ENCODE measurements at regions not wholly inside any gene's neighbourhood (a gene's known extent, or its start where the extent isn't known, plus 50 kb on each side); places are given as distances from the start of the nearest gene placed in this dataset.

DNA sequence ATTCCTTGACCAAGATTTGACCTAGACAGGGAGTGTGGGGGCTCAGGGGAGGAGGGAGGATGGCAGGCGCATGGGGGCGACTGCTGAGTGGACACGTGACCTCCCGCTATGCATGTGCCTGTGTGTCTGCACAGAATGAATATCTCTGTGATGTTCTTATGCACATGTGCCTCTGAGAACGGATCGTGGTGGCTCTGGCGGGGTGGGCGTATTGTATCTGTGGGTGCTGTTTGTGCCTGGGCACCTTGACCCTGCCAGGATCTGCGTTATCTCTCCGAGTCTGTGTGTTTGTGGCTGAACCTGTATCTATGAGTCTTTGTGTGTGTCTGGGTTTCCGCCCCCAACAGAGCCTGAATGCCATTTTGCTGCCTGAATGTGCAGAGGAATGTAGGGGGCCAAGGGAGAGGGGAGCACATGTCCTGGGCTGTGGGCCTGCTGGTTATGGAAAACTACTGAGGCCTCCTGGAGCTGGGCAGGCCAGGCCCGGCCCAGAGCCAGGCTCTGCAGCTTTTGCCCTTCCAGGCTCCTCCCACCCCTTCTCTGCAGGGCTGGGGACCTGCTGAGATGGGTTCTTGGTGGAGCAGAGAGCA lies 102.5 kb downstream of the EBNA1BP2 start:
- DNase-seq (ENCODE audit: extremely low read depth, low read depth): no peak

GRCh38 chr1:43068911-43069310 lies 103.2 kb downstream of the EBNA1BP2 start:
- no peak for TF ChIP-seq CTCF (IDR thresholded peaks at IDR 0.05; ENCODE audit: low read depth, low read length)
- no peak for DNase-seq (ENCODE audit: extremely low read depth, low read depth)

More for the DNA sequence above, 102.5 kb downstream of the EBNA1BP2 start:
- TF ChIP-seq CTCF (IDR thresholded peaks at IDR 0.05; ENCODE audit: low read depth, low read length): no peak

GRCh38 chr1:43067977-43068751 lies 103.9 kb downstream of the EBNA1BP2 start:
- DNase-seq (ENCODE audit: extremely low read depth, low read depth): no peak

DNA sequence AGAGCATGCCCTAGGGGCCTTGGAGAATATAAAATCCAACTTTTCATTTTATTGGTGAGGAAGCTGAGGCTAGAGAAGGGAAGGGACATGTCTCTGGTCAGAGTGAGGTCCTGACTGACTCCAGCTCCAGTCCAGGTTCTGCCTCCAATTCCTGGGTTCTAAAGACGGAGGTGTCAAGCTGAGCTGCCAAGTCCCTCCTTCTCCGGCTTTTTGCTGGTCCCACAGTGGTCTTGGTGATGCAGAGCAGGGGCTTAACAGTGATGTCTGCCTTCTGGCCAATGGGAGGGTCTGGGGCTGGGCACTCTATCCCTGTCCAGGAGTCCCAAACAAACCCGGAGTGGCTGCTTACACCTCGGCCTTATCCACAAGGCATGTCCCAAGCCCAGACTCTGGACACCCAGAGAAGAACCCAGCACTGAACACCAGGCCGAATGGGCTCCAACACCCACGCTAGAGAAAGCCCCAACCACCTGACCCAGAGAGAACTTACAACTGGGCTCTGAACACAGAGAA lies 104.8 kb downstream of the EBNA1BP2 start:
- no peak for TF ChIP-seq CTCF (IDR thresholded peaks at IDR 0.05; ENCODE audit: low read depth, low read length)
- DNase-seq (ENCODE audit: extremely low read depth, low read depth): no peak

More at GRCh38 chr1:43067977-43068751, 103.9 kb downstream of the EBNA1BP2 start:
- TF ChIP-seq CTCF (IDR thresholded peaks at IDR 0.05; ENCODE audit: low read depth, low read length): no peak

GRCh38 chr1:43066578-43066977 lies 105.5 kb downstream of the EBNA1BP2 start:
- DNase-seq (ENCODE audit: extremely low read depth, low read depth): no peak
- TF ChIP-seq CTCF (IDR thresholded peaks at IDR 0.05; ENCODE audit: low read depth, low read length): no peak

DNA sequence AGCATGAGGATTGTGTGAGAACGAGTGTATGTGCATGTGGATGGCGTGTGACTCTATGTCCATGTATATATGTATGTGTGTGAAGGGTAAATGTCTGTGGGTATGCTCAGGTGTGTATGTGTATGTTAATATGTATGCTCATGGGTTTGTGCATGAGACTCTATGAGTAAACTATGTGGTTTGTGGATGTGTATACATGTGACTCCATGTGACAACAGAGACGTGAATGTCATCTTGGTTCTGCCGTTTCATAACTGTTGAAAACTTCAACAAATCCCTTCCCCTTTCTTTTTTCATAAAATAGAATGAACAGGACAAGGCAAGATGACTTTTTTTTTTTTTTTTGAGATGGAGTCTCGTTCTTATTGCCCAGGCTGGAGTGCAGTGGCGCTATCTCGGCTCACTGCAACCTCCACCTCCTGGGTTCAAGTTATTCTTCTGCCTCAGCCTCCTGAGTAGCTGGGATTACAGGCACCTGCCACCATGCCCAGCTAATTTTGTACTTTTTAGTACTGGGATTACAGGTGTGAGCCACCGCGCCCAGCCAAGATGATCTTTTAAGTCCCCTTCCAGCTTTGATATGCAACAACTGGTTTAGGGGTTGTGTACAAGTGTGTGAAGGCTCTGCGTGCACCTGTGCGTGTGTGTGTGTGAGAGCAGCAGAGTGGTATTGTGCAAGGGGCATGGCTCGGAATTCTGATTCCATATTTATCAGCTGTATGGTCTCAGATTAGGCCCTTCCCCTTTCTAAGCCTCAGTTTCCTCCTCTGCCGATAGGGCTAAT lies 106.3 kb downstream of the EBNA1BP2 start:
- no peak for TF ChIP-seq CTCF (IDR thresholded peaks at IDR 0.05; ENCODE audit: low read depth, low read length)
- no peak for DNase-seq (ENCODE audit: extremely low read depth, low read depth)

All from AG09319 (cell line).